ENCODE measurements at regions not wholly inside any gene's neighbourhood (a gene's known extent, or its start where the extent isn't known, plus 50 kb on each side); places are given as distances from the start of the nearest gene placed in this dataset.

- DNase-seq: peak; percentile 6
These were observed 787.1 kb upstream of the API5 start for GRCh38 chr11:42524534-42525227.

GRCh38 chr11:42526426-42526825 is 785.4 kb upstream of the API5 start:
- DNase-seq: no peak

GRCh38 chr11:42528471-42528870 is 783.3 kb upstream of the API5 start:
- DNase-seq: no peak

- DNase-seq: no peak
These were observed 782.9 kb upstream of the API5 start for GRCh38 chr11:42528911-42529310.

- DNase-seq: no peak
These were observed 775.0 kb upstream of the API5 start for GRCh38 chr11:42536611-42537360.

GRCh38 chr11:42542336-42542735 is 769.5 kb upstream of the API5 start:
- DNase-seq: no peak

- DNase-seq: no peak
These were observed 767.9 kb upstream of the API5 start for GRCh38 chr11:42543844-42544419.

- no peak for DNase-seq
These were observed 767.1 kb upstream of the API5 start for GRCh38 chr11:42544726-42545125.

- no peak for DNase-seq
These were observed 765.8 kb upstream of the API5 start for GRCh38 chr11:42545954-42546353.

GRCh38 chr11:42552786-42553185 is 759.0 kb upstream of the API5 start:
- DNase-seq: no peak

- no peak for DNase-seq
These were observed 756.6 kb upstream of the API5 start for GRCh38 chr11:42555190-42555589.

- DNase-seq: no peak
These were observed 740.5 kb upstream of the API5 start for GRCh38 chr11:42571131-42571877.

- no peak for DNase-seq
These were observed 739.8 kb upstream of the API5 start for GRCh38 chr11:42571878-42572610.

- DNase-seq: no peak
These were observed 735.5 kb upstream of the API5 start for GRCh38 chr11:42576318-42576717.

GRCh38 chr11:42589286-42589685 is 722.5 kb upstream of the API5 start:
- DNase-seq: no peak

- DNase-seq: no peak
These were observed 720.0 kb upstream of the API5 start for GRCh38 chr11:42591841-42592240.

GRCh38 chr11:42593441-42593840 is 718.4 kb upstream of the API5 start:
- DNase-seq: no peak

GRCh38 chr11:42595876-42596275 is 715.9 kb upstream of the API5 start:
- DNase-seq: no peak

- DNase-seq: no peak
These were observed 715.1 kb upstream of the API5 start for GRCh38 chr11:42596576-42597145.

GRCh38 chr11:42598341-42598740 is 713.5 kb upstream of the API5 start:
- DNase-seq: no peak

GRCh38 chr11:42620796-42621195 is 691.0 kb upstream of the API5 start:
- DNase-seq: no peak
